Type B pancreatic cell (in vitro differentiated cells): ENCODE measurements at regions not wholly inside any gene's neighbourhood (a gene's known extent, or its start where the extent isn't known, plus 50 kb on each side); places are given as distances from the start of the nearest gene placed in this dataset.
"Not testable (repeated sequence)": the region's sequence is repeated elsewhere in the genome, so short reads cannot be mapped to it uniquely, and the experiment has no call there.

Experiments used
- DNase-seq: peaks from one replicate; pipeline ENCODE4 v3.0.0; 2021; ENCODE audit warnings: mixed read lengths; ENCODE audit not compliant: unreplicated experiment; ENCODE audit errors: extremely low spot score
- H3K27ac Mint-ChIP-seq: 2 replicates; pipeline ENCODE4 v1.8.0; 2021; ENCODE audit warnings: mild to moderate bottlenecking, mixed read lengths
- H3K27me3 Mint-ChIP-seq: 2 replicates; pipeline ENCODE4 v1.8.0; 2021; ENCODE audit warnings: mixed read lengths
- H3K36me3 Mint-ChIP-seq: 2 replicates; pipeline ENCODE4 v1.8.0; 2021; ENCODE audit warnings: mixed read lengths
- H3K4me1 Mint-ChIP-seq: one replicate; pipeline ENCODE4 v1.8.0; 2021; ENCODE audit warnings: mixed read lengths; ENCODE audit not compliant: unreplicated experiment
- H3K4me3 Mint-ChIP-seq: 2 replicates; pipeline ENCODE4 v1.8.0; 2021; ENCODE audit warnings: mild to moderate bottlenecking, mixed read lengths
- H3K9me3 Mint-ChIP-seq: 2 replicates; pipeline ENCODE4 v1.8.0; 2021; ENCODE audit warnings: mixed read lengths
- CTCF ChIP-seq: fragments of 200-600 bp; sonication (generic); conservative IDR thresholded peaks from 2 replicates; pipeline ENCODE4 v1.5.0; 2021; ENCODE audit warnings: antibody characterized with exemption, mild to moderate bottlenecking

GRCh38 chr21:15444118-15444960 is 285.4 kb upstream of the USP25 start:
- Mint-ChIP-seq H3K4me1 (peaks cover 43% of the 10 kb centered on the region), H3K9me3 (no peaks in the 10 kb centered on the region), H3K36me3 (no peaks in the 10 kb centered on the region), H3K4me3 (peak overlapping the region; percentile 55), H3K27ac (peak overlapping the region; percentile 57), H3K27me3 (no peaks in the 10 kb centered on the region)
- no peak for DNase-seq
- no peak for TF ChIP-seq CTCF

GRCh38 chr21:15445327-15445726 is 284.5 kb upstream of the USP25 start:
- Mint-ChIP-seq H3K36me3 (no peaks in the 10 kb centered on the region), H3K4me1 (peaks cover 43% of the 10 kb centered on the region), H3K27ac (peak overlapping the region; percentile 20), H3K27me3 (no peaks in the 10 kb centered on the region), H3K4me3 (peak overlapping the region; percentile 6), H3K9me3 (no peaks in the 10 kb centered on the region)
- no peak for DNase-seq
- TF ChIP-seq CTCF: no peak

GRCh38 chr21:15446223-15446622 is 283.6 kb upstream of the USP25 start:
- no peaks in the 10 kb centered on the region for H3K27me3 Mint-ChIP-seq
- H3K9me3 Mint-ChIP-seq: no peaks in the 10 kb centered on the region
- no peak for DNase-seq
- TF ChIP-seq CTCF: no peak
- no peaks in the 10 kb centered on the region for H3K36me3 Mint-ChIP-seq
- peaks cover 37% of the 10 kb centered on the region for H3K4me1 Mint-ChIP-seq
- no peak overlapping the region for H3K27ac Mint-ChIP-seq
- H3K4me3 Mint-ChIP-seq: no peak overlapping the region

- no peak for TF ChIP-seq CTCF
- no peak for DNase-seq
- no peaks in the 10 kb centered on the region for H3K36me3 Mint-ChIP-seq
- H3K27ac Mint-ChIP-seq: no peak overlapping the region
- H3K4me1 Mint-ChIP-seq: peaks cover 9% of the 10 kb centered on the region
- no peak overlapping the region for H3K4me3 Mint-ChIP-seq
- H3K27me3 Mint-ChIP-seq: no peaks in the 10 kb centered on the region
- H3K9me3 Mint-ChIP-seq: no peaks in the 10 kb centered on the region
Observed at GRCh38 chr21:15449556-15449955, 280.2 kb upstream of the USP25 start.

- no peak for TF ChIP-seq CTCF
- Mint-ChIP-seq H3K27me3 (no peaks in the 10 kb centered on the region), H3K4me1 (no peaks in the 10 kb centered on the region), H3K4me3 (no peak overlapping the region), H3K36me3 (no peaks in the 10 kb centered on the region), H3K9me3 (no peaks in the 10 kb centered on the region), H3K27ac (no peak overlapping the region)
- DNase-seq: no peak
Observed at GRCh38 chr21:15453261-15453660, 276.5 kb upstream of the USP25 start.

DNA sequence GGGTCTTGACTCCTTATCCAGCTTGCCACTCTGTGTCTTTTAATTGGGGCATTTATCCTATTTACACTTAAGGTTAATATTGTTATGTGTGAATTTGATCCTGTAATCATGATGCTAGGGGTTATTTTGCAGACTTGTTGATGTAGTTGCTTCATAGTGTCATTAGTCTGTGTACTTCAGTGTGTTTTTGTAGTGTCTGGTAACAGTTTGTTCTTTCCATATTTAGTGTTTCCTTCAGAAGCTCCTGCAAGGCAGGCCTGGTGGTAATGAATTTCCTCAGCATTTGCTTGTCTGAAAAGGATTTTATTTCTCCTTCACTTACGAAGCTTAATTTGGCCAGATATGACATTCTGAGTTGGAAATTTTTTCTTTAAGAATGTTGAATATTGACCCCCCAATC is 276.0 kb upstream of the USP25 start:
- not testable (repeated sequence) for H3K36me3 Mint-ChIP-seq, H3K4me3 Mint-ChIP-seq, DNase-seq, H3K4me1 Mint-ChIP-seq, H3K9me3 Mint-ChIP-seq, H3K27me3 Mint-ChIP-seq, H3K27ac Mint-ChIP-seq

- H3K9me3 Mint-ChIP-seq, H3K4me1 Mint-ChIP-seq, H3K4me3 Mint-ChIP-seq, H3K36me3 Mint-ChIP-seq, H3K27ac Mint-ChIP-seq, H3K27me3 Mint-ChIP-seq, DNase-seq: not testable (repeated sequence)
Observed at GRCh38 chr21:15454931-15455330, 274.9 kb upstream of the USP25 start.
